ENCODE measurements at regions not wholly inside any gene's neighbourhood (a gene's known extent, or its start where the extent isn't known, plus 50 kb on each side); places are given as distances from the start of the nearest gene placed in this dataset.
A peak's percentile ranks its signal among the peaks of the same experiment; 100 is the strongest.

DNA sequence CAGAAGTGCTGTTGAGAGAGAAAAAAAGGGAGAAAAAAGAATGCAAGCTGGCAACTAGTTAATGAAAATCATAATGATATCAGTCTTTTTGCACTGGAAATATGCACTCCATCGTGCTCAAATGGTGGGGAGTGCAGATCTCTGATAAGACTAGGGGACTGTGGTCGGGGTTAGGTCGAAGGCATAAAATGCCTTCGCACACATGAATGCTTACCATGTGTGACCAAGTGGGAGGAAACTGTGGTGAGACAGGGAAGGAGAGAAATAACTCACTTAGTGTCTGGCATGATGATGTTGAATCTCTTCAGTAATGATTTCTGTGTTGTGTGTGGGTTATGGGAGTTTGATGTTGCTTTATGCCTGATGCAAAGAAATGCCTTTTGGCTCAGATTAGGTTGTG, 358.9 kb downstream of the FBXO8 start:
- DNase-seq (ENCODE audit: low read depth): no peak

- no peak for DNase-seq (ENCODE audit: low read depth)
Observed at GRCh38 chr4:173919861-173920260, 363.6 kb downstream of the FBXO8 start.

DNA sequence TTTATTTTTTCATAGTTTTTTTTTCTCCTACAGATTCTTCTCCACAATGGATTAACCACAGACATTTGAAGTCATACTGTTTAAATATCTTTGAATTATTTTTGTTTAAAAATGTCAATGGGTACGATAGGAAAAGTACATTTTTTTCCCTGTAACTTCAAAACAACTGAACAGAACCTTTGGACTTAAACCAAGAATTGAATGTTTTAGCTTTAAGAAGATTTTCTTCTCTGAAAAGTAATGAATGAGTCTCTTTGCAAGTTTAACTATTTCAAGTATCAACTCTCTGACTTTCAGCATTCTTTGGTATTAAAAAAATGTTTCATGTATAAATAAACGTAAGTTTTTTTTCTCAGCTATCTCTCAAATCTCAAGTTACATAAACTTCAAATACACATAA, 364.3 kb downstream of the FBXO8 start:
- no peak for DNase-seq (ENCODE audit: low read depth)

DNA sequence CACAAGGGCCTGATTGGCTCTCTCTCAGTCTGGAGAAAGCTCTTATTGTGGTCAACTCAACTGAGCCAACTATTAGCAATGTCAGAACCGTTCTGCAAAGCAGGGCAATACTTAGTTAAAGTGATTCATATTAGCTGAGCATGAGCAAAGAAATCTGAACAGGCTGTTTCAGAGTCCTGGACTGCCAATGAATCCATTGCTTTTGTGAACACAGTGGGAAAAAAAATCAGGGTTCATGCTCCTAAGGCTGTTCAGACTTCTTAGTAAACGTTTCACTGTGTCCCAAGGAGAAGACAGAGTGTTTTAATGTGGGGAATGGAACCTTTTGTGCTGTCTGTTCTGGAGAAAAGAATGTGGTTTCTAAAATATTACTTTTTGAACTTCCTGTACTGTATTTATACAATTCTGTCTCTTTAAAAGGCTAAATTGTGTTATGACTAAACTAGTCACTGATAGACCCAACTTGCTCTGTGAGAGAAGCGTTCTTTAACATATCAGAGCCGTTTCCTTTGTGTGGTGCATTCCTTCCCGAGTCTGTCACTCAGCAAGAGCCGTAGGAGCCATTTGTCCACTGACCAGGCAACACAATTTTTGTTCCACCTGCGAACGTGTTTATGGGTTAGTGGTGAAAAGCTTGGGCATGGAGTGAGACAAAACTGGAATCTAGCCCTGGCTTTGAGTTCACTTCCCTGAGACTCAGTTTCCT, 366.1 kb downstream of the FBXO8 start:
- DNase-seq (ENCODE audit: low read depth): peak; percentile 56

- DNase-seq (ENCODE audit: low read depth): no peak
Observed at GRCh38 chr4:173913496-173913895, 370.0 kb downstream of the FBXO8 start.

DNA sequence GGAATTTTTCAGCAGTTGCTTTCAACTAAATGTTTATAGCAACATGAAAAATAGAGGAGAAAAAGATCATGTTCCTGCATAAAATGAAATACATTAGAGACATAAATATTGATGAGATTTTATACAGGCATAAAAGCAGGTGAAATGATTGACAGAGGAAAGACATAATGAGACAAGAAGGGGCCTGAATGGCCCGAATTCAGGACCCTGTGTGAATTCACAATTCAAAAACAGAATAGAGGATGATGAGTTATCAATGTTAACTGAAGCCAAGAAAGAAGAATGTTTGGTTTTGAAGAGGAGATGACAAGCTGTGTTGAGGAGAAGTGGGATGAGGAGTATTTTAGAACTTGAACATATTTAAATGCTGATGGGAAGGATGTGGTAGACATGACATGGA, 371.1 kb downstream of the FBXO8 start:
- DNase-seq (ENCODE audit: low read depth): no peak

DNA sequence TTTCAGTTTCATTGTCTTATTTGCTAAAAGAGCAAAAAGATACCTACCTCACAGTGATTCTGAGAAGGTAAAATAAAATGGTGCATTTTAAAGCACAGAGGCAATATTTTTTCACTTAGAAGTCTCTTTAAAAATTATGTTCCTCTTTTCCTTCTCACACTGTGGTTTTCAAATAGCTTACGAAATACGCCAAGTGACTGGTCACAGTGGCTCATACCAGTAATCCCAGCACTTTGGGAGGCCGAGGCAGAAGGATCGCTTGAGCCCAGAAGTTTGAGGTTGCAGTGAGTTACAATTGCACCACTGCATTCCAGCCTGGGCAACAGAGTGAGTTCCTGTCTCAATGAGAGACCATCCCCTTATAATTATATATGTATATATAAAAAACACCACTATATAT, 372.6 kb downstream of the FBXO8 start:
- no peak for DNase-seq (ENCODE audit: low read depth)

DNA sequence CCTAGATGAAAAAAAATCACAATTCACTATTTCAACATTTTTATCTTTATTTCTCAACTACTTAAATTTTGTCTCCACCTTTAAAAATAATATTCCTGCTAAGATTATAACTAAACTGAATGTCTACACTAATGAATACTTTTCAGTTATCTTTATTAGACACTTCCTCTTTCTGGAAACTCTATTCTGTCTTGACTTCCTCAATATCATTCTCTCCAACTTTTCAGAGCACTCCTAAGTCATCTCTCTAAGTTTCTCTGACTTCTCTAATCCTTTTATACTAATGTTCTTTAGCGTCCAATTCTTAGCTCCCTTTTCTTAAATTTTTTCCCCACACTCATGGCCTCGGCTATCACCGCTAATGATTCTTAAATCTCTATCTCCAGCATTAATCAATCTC, 374.2 kb downstream of the FBXO8 start:
- no peak for DNase-seq (ENCODE audit: low read depth)

GRCh38 chr4:173899813-173900212, 369.8 kb upstream of the HAND2 start:
- DNase-seq (ENCODE audit: low read depth): no peak

DNA sequence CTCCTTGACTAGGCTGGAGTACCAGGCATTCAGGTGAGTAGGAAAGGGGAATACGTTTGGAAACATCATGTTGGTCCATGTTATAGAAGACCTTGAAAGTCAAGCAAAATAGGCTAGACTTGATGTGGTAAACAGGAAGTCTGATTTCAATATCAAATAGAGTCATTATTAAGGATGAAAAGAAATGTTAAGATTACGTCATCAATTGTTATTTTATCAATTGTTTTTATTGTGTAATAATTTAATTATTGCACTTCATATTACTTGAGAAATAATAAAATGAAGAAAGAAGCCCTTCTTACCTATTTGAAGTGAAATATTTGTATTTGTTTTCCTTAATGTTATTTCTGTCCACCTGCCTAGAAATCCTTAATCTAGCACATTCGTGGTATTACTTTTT, 361.0 kb upstream of the HAND2 start:
- no peak for DNase-seq (ENCODE audit: low read depth)

DNA sequence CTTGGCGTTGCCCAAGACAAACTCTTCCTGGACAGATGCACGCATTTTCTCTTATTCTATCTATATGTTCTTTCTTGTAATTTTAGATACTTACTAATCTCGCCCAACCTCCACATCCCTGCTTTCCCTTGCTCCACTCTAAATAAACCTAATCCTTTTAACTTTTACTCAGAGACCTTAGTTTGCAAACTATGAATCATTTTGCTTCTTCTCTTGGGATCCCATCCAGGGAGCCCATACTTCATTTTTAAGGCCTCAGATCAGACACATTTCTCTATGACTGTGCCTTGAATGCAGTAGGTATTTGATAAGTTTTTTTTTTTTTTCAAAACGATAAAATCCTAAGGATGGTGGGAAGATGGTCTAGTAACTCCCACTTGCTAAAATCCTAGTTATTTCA, 353.8 kb upstream of the HAND2 start:
- no peak for DNase-seq (ENCODE audit: low read depth)

DNA sequence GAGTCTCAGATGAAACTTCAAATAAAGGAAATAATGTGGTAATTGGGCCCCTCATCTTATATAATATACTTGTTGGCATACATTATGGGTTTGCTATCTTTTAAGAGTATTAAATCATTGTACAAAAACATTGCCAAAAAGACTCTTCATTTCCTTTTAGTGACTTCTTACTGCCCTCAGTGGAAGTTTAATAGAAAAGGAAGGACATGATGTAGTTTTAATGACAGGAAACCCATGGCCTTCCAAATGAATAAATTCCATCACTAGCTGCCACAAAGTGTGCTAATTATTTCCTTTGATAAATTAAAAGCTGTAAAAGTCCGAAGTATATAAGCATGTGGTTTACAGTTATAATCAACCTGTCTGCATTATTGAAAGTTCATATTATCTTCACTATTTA, 350.9 kb upstream of the HAND2 start:
- no peak for DNase-seq (ENCODE audit: low read depth)

- DNase-seq (ENCODE audit: low read depth): no peak
Observed at GRCh38 chr4:173879509-173879908, 349.5 kb upstream of the HAND2 start.

DNA sequence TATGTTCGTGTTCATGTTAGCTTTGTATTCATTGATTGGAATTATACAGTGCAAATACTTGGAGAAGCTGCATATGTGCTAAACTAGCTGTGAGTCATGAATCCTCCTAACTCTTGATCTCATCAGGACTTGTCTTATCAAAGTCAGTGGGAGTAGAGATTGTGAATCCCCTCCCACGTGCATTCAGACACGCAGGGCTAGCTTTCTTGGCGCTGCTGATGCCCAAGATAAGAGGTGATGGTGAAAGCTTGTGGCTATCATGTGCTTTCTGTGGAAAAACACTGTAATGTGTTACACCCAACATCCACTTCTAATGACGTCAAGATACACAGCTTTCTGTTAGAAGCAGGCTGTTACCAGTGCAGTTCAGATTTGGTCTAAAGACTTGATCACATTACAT, 348.7 kb upstream of the HAND2 start:
- DNase-seq (ENCODE audit: low read depth): no peak

DNA sequence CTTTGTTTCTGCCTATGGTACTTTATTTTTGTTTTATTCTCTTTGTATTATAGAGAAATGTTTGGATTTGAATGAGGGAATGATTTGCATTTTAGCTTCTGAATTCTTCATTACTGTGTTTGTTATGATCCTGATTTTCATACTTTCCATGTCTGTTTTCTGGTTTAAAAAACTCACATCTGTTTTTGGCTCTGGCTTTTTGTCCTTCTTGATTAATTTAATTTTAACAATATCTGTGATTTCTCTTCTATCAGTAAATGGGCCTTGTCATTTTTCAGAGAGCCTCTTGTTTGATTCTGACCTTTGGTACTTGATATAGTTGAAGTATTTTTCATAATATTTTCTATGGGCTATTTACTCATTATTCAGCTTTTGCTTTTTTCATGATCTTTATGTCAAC, 341.6 kb upstream of the HAND2 start:
- DNase-seq (ENCODE audit: low read depth): no peak

DNA sequence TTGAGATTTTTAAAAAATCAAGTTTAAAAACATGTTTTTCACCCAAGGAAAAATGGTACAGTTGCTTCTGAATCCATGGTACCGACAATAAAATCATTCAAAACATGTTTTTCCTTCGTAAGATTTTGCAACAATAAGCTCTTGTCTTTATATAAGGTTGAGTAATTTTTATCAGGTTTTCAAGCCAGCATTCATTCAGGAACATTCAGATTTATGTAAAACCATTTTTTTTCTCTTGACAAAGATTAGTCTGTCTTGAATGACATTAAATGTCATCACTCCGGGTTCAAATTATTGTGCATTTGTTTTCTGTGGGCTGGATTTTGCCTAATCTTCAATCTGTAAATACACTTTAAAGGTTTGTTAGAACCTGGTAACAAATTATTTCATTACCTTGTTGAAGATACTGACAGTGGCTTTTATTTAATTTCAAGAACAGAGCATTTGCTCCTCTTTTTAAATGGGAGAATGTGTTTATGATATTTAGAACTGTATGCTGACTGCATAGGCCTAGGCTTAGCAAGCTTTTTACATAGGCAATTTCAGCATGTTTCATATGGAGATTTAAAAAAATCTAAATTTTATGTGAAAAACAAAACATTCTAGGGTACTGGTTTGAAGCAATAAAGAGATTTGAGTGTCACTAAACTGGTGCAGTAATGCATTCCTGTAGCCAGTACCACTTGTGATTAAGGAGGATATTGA, 336.4 kb upstream of the HAND2 start:
- DNase-seq (ENCODE audit: low read depth): no peak

- no peak for DNase-seq (ENCODE audit: low read depth)
Observed at GRCh38 chr4:173862754-173863153, 332.7 kb upstream of the HAND2 start.

- DNase-seq (ENCODE audit: low read depth): no peak
Observed at GRCh38 chr4:173860094-173860493, 330.1 kb upstream of the HAND2 start.

- DNase-seq (ENCODE audit: low read depth): no peak
Observed at GRCh38 chr4:173859091-173859713, 329.2 kb upstream of the HAND2 start.

GRCh38 chr4:173858471-173858870, 328.4 kb upstream of the HAND2 start:
- no peak for DNase-seq (ENCODE audit: low read depth)

- DNase-seq (ENCODE audit: low read depth): no peak
Observed at GRCh38 chr4:173857828-173858227, 327.8 kb upstream of the HAND2 start.

GRCh38 chr4:173855015-173855414, 325.0 kb upstream of the HAND2 start:
- no peak for DNase-seq (ENCODE audit: low read depth)

DNA sequence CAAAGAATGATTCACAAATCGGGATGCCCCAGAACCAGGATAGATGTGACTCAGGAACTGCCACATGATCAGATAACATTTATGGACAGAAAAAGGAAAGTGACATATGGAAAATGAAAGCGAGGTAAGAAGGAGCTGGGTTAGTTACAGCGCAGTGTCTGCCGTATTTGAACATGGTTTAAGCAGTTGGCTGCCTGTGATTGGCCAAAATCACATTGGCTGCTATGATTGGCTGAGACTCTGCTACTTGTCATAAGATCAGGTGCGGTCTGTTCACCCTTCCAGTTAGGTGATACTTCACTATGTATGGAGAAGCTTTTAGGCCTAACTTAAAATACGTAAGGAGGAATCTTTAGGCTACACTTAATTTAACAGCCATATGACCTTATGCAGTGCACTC, 322.7 kb upstream of the HAND2 start:
- DNase-seq (ENCODE audit: low read depth): no peak

DNA sequence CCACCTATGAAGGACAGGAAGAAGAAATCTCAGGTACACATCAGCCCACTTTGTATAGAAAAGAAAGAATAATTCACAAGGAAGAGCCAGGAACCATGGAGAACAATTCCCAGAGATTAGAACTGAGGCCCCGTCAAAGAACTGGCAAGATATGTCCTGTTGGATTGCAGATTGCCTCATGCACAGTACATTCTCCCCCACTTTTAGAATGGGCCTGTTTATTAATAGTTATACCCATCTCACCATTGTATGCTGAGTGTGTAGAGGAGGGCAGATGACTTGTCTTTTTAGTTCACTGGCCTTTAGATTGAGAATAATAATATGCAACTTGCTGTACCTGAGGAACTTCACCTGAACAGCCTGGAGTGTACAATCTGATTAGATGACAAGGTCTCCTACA, 315.6 kb upstream of the HAND2 start:
- DNase-seq (ENCODE audit: low read depth): no peak
